B cell (primary cell): ENCODE measurements at regions not wholly inside any gene's neighbourhood (a gene's known extent, or its start where the extent isn't known, plus 50 kb on each side); places are given as distances from the start of the nearest gene placed in this dataset.

ENCODE experiments used
- ATAC-seq: fragments of 200-7000 bp; cut with Tn5 transposase; one replicate; pipeline ENCODE4 v1.10.0; 2021; ENCODE audit warnings: low read depth, mild to moderate bottlenecking, moderate number of reproducible peaks, moderate library complexity
- CTCF ChIA-PET: fragments of 350-600 bp; sonication (Branson Sonifier 250); formaldehyde crosslinking; loops from one replicate; lab custom pipeline; 2021; ENCODE audit warnings: antibody characterized with exemption, inconsistent platforms; lab: Charles Lee
- POLR2A ChIA-PET: fragments of 350-600 bp; sonication (Branson Sonifier 250); formaldehyde crosslinking; loops from one replicate; lab custom pipeline; 2021; ENCODE audit warnings: antibody characterized with exemption; lab: Charles Lee
- DNase-seq: peaks from one replicate; pipeline ENCODE4 v3.0.0; 2013
- H2AFZ ChIP-seq: 2 replicates; pipeline ENCODE4 v1.6.1; 2012; ENCODE audit warnings: mild to moderate bottlenecking, low read depth, low read length; ENCODE audit not compliant: insufficient read depth, poor library complexity, severe bottlenecking
- H3K27ac ChIP-seq, 2 donors: 1 replicate in 1 of 2; 2 replicates in 1 of 2; pipeline ENCODE4 v1.5.1; 2012 to 2013; ENCODE audit warnings: low read length in 2 of 2, mild to moderate bottlenecking in 2 of 2, moderate library complexity in 1 of 2
- H3K27me3 ChIP-seq, 4 experiments: fragments of 200-600 bp in 1 of 4; sonication (generic) in 1 of 4; replicated peaks in 1 of 4; 1 replicate in 2 of 4; 2 replicates in 2 of 4; pipeline versions ENCODE4 v1.6.1 to v1.7.0; 2013 to 2016; ENCODE audit warnings: low read length in 3 of 4, mild to moderate bottlenecking in 2 of 4, mixed read lengths in 1 of 4, moderate library complexity in 1 of 4; ENCODE audit not compliant: insufficient read depth in 4 of 4, control insufficient read depth in 3 of 4; ENCODE audit errors: control extremely low read depth in 1 of 4
- H3K36me3 ChIP-seq, 2 experiments: replicated peaks in 1 of 2; 1 replicate in 1 of 2; 2 replicates in 1 of 2; pipeline versions ENCODE4 v1.6.1 to v1.7.1; 2013; ENCODE audit warnings: low read length in 1 of 2; ENCODE audit not compliant: insufficient read depth in 2 of 2, control insufficient read depth in 1 of 2; ENCODE audit errors: control extremely low read depth in 1 of 2, extremely low read depth in 1 of 2
- H3K4me1 ChIP-seq, 2 donors: fragments of 200-600 bp in 1 of 2; sonication (generic) in 1 of 2; 1 replicate in 1 of 2; 2 replicates in 1 of 2; pipeline versions ENCODE4 v1.5.1 to v1.6.1; 2013 to 2017; ENCODE audit warnings: low read length in 2 of 2; ENCODE audit not compliant: control insufficient read depth in 2 of 2, insufficient read depth in 2 of 2
- H3K4me2 ChIP-seq: replicated peaks from 2 replicates; pipeline ENCODE3; 2012; ENCODE audit warnings: mild to moderate bottlenecking, low read depth, low read length; ENCODE audit not compliant: poor library complexity, severe bottlenecking
- H3K4me3 ChIP-seq, 5 experiments: fragments of 200-600 bp in 1 of 5; sonication (generic) in 1 of 5; 1 replicate in 3 of 5; 2 replicates in 2 of 5; pipeline versions ENCODE4 v1.5.1 to v1.7.0; 2011 to 2016; ENCODE audit warnings: low read length in 4 of 5, mild to moderate bottlenecking in 4 of 5, low read depth in 2 of 5, control low read depth in 1 of 5, moderate library complexity in 1 of 5; ENCODE audit not compliant: insufficient read depth in 1 of 5; ENCODE audit errors: control extremely low read depth in 1 of 5, extremely low read depth in 1 of 5
- H3K79me2 ChIP-seq: fragments of 200-600 bp; sonication (generic); one replicate; pipeline ENCODE4 v1.6.0; 2016; ENCODE audit warnings: low read length; ENCODE audit not compliant: control insufficient read depth, insufficient read depth
- H3K9ac ChIP-seq: fragments of 200-600 bp; sonication (generic); 2 replicates; pipeline ENCODE4 v1.6.1; 2017; ENCODE audit warnings: mild to moderate bottlenecking, low read length, moderate library complexity
- H3K9me3 ChIP-seq, 3 donors: one replicate each; pipeline versions ENCODE4 v1.6.1 to v1.7.1; 2013; ENCODE audit warnings: low read length in 2 of 3; ENCODE audit not compliant: control insufficient read depth in 2 of 3, insufficient read depth in 1 of 3; ENCODE audit errors: control extremely low read depth in 1 of 3
- H4K20me1 ChIP-seq: 2 replicates; pipeline ENCODE4 v1.6.0; 2012; ENCODE audit warnings: mild to moderate bottlenecking, low read length; ENCODE audit not compliant: insufficient read depth, control insufficient read depth, poor library complexity, severe bottlenecking
- H3K27ac Mint-ChIP-seq: one replicate; pipeline ENCODE4 v1.8.0; 2021; ENCODE audit warnings: mixed read lengths
- H3K27me3 Mint-ChIP-seq: one replicate; pipeline ENCODE4 v1.8.0; 2021; ENCODE audit warnings: mixed read lengths
- H3K4me1 Mint-ChIP-seq: one replicate; pipeline ENCODE4 v1.8.0; 2021; ENCODE audit warnings: mixed read lengths
- H3K4me3 Mint-ChIP-seq: one replicate; pipeline ENCODE4 v1.8.0; 2021; ENCODE audit warnings: mixed read lengths
- H3K9me3 Mint-ChIP-seq: one replicate; pipeline ENCODE4 v1.8.0; 2022; ENCODE audit warnings: mixed read lengths; ENCODE audit not compliant: insufficient read depth
- CTCF ChIP-seq: fragments of 200-600 bp; IDR thresholded peaks from one replicate; pipeline ENCODE4 v1.8.0; 2022; ENCODE audit warnings: antibody characterized with exemption, mild to moderate bottlenecking
- EZH2 ChIP-seq: IDR thresholded peaks from 2 replicates; pipeline ENCODE4 v1.6.1; 2012; ENCODE audit warnings: borderline replicate concordance, low read depth, mild to moderate bottlenecking, moderate library complexity, low read length; ENCODE audit not compliant: insufficient read depth, poor library complexity, severe bottlenecking
- WGBS: methylation state at CpG from one replicate; pipeline ENCODE4 v1.1.5; 2013; ENCODE audit warnings: missing lambda C conversion rate; ENCODE audit not compliant: insufficient coverage; 5-methylcytosine and 5-hydroxymethylcytosine counted together
- intact Hi-C: fragments of 100-400 bp; cut with micrococcal nuclease; formaldehyde crosslinking; loops from one replicate; pipeline ENCODE4 v1.10.0; 2022

- Histone ChIP-seq H3K79me2 (no peaks in the 10 kb centered on the region), H3K36me3 (no peaks in the 10 kb centered on the region), H3K4me3 (no peak overlapping the region), H4K20me1 (no peaks in the 10 kb centered on the region), H3K27ac (no peak overlapping the region), H3K4me1 (no peaks in the 10 kb centered on the region), H3K9ac (no peak overlapping the region), H2AFZ (no peak overlapping the region), H3K9me3 (peaks cover 0 to 7% (median 0%) of the 10 kb centered on the region in 3 donors), H3K27me3 (no peaks in the 10 kb centered on the region), H3K4me2 (no peak overlapping the region)
- Mint-ChIP-seq H3K9me3 (no peaks in the 10 kb centered on the region), H3K27ac (no peak overlapping the region), H3K4me3 (no peak overlapping the region), H3K27me3 (no peaks in the 10 kb centered on the region), H3K4me1 (no peaks in the 10 kb centered on the region)
- WGBS: no CpG with 5 or more reads among the region's 2 CpGs
- DNase-seq (no peak), ATAC-seq (no peak)
- no peak for TF ChIP-seq CTCF
- no peak for TF ChIP-seq EZH2
- intact Hi-C loops: no loop called here
- CTCF ChIA-PET: no interaction called here
- POLR2A ChIA-PET: no interaction called here
These were observed 234.0 kb downstream of the CDC14C start for GRCh38 chr7:49158321-49158720.

- H3K79me2 ChIP-seq: no peaks in the 10 kb centered on the region
- Mint-ChIP-seq H3K9me3 (no peaks in the 10 kb centered on the region), H3K4me1 (no peaks in the 10 kb centered on the region), H3K4me3 (no peak overlapping the region), H3K27me3 (no peaks in the 10 kb centered on the region), H3K27ac (no peak overlapping the region)
- peaks cover 0 to 7% (median 0%) of the 10 kb centered on the region in 3 donors for H3K9me3 ChIP-seq
- H3K4me3 ChIP-seq: no peak overlapping the region
- H3K27me3 ChIP-seq: no peaks in the 10 kb centered on the region
- ATAC-seq (no peak), DNase-seq (no peak)
- 44% methylated on average over 2 of the region's 4 CpGs for WGBS
- H4K20me1 ChIP-seq: no peaks in the 10 kb centered on the region
- H3K4me2 ChIP-seq: no peak overlapping the region
- no peaks in the 10 kb centered on the region for H3K4me1 ChIP-seq
- intact Hi-C loops: no loop called here
- H3K27ac ChIP-seq: no peak overlapping the region
- ChIA-PET POLR2A (no interaction called here), CTCF (no interaction called here)
- no peak overlapping the region for H2AFZ ChIP-seq
- no peaks in the 10 kb centered on the region for H3K36me3 ChIP-seq
- TF ChIP-seq CTCF (no peak), EZH2 (no peak)
- no peak overlapping the region for H3K9ac ChIP-seq
These were observed 235.2 kb downstream of the CDC14C start for GRCh38 chr7:49159536-49159935.
